HG03159 (cell line): ENCODE measurements at regions not wholly inside any gene's neighbourhood (a gene's known extent, or its start where the extent isn't known, plus 50 kb on each side); places are given as distances from the start of the nearest gene placed in this dataset.

Experiments
- ATAC-seq: cut with Tn5 transposase; IDR thresholded peaks from one replicate; pipeline ENCODE4 v1.9.1; 2021; ENCODE audit warnings: mild to moderate bottlenecking, moderate library complexity; ENCODE audit not compliant: unreplicated experiment

DNA sequence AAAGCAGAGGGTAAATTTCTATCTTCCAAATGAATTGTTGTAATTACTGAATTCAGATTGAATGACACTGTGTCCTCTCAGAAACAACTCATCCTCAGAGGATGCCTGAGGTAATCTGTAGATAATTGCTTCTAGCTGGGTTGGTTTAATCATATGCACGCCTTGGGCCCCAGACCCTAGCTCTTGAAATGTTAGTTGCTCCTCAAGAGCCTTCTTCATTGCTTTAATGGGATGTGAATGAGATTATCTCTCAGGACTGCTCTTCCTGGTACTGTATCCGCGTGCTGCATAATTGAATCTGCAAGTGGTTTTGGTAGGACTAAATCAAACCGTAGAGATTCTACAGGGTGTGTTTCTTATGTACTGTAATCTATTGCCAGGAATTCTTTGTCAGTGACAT is 569.3 kb upstream of the NEGR1 start:
- no peak for ATAC-seq

- ATAC-seq, result no peak
Observed at GRCh38 chr1:72848997-72849396, 566.7 kb upstream of the NEGR1 start.

DNA sequence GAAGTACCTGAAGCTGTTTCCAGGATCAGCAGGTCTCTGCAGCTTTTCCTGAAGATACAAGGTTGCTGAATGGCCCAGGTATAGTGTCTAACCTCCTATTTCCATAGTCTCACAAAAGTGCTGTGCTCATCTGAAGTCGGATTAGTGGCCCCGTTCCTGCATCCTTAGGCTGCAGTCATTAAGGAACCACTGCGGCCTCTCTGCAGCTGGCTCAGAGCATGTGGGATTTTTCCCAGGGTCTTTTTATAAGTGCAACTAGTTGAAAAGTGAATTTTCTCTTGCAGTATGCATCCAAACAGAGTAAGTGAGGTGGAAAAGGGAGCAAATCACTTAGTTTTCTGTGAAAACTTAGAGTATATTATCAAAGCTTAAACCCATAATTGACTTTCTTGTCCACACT is 565.3 kb upstream of the NEGR1 start:
- ATAC-seq, result no peak

GRCh38 chr1:72846476-72847278 is 564.3 kb upstream of the NEGR1 start:
- ATAC-seq, result no peak

- no peak for ATAC-seq
Observed at GRCh38 chr1:72845981-72846380, 563.6 kb upstream of the NEGR1 start.

DNA sequence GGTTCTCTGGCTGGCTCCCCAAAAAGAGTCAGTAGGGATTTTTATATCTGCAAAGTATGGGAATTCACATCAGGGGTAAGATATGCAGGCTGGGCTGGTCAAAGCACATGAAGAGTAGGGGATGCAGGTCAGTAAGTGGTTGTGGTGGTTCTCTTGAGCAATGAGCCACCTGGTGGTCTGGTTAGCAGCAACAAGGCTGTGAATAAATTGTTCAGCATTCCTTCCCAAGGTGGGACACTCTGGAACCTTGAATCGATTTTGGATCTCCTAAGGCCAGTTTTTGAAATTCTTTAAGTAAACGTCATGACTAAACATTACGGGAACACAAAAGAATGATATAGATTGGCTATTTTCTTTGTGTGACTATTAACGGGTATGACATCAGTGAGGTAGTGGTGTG is 563.0 kb upstream of the NEGR1 start:
- ATAC-seq, result no peak

- ATAC-seq, result no peak
Observed at GRCh38 chr1:72837781-72838180, 555.4 kb upstream of the NEGR1 start.

- no peak for ATAC-seq
Observed at GRCh38 chr1:72830606-72831390, 548.5 kb upstream of the NEGR1 start.

GRCh38 chr1:72827278-72827677 is 544.9 kb upstream of the NEGR1 start:
- no peak for ATAC-seq

GRCh38 chr1:72804541-72804940 is 522.2 kb upstream of the NEGR1 start:
- no peak for ATAC-seq

GRCh38 chr1:72781038-72781437 is 498.7 kb upstream of the NEGR1 start:
- ATAC-seq, result no peak

DNA sequence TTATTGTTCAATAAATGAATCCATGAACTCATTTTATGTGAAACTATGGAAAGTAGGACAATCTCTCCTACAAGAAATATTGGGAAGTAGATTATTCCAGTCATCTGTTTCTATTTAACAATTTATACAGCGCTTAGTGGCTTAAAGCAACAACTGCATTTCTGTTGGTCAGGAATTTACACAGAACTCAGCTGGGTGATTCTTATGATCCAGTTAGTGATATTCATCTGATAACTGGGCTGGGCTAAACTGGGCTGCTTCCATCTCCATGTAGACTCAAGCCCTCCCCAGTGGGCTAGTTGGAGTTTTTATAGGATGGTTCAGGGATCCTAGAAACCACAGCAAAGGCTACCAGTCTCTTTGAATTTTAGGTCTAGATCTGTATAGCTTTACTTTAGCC is 497.9 kb upstream of the NEGR1 start:
- no peak for ATAC-seq

GRCh38 chr1:72777918-72778317 is 495.6 kb upstream of the NEGR1 start:
- no peak for ATAC-seq

- no peak for ATAC-seq
Observed at GRCh38 chr1:72763481-72763880, 481.1 kb upstream of the NEGR1 start.

DNA sequence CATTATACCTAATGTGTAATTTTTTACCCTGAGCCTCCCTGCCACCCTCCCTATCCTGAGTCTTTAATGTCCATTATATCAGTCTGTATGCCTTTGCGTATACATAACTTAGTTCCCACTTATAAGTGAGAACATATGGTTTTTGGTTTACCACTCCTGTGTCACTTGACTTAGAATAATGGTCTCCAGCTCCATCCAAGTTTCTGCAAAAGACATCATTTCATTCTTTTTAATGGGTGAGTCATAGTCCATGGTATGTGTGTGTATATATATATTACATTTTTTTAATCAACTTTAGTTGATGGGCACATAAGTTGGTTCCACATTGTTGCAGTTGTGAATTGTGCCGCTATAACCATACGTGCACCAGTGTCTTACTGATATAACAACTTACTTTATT is 477.1 kb upstream of the NEGR1 start:
- no peak for ATAC-seq

GRCh38 chr1:72757843-72758242 is 475.5 kb upstream of the NEGR1 start:
- no peak for ATAC-seq

GRCh38 chr1:72745413-72745812 is 463.1 kb upstream of the NEGR1 start:
- ATAC-seq, result no peak

GRCh38 chr1:72734415-72734814 is 452.1 kb upstream of the NEGR1 start:
- ATAC-seq, result no peak

DNA sequence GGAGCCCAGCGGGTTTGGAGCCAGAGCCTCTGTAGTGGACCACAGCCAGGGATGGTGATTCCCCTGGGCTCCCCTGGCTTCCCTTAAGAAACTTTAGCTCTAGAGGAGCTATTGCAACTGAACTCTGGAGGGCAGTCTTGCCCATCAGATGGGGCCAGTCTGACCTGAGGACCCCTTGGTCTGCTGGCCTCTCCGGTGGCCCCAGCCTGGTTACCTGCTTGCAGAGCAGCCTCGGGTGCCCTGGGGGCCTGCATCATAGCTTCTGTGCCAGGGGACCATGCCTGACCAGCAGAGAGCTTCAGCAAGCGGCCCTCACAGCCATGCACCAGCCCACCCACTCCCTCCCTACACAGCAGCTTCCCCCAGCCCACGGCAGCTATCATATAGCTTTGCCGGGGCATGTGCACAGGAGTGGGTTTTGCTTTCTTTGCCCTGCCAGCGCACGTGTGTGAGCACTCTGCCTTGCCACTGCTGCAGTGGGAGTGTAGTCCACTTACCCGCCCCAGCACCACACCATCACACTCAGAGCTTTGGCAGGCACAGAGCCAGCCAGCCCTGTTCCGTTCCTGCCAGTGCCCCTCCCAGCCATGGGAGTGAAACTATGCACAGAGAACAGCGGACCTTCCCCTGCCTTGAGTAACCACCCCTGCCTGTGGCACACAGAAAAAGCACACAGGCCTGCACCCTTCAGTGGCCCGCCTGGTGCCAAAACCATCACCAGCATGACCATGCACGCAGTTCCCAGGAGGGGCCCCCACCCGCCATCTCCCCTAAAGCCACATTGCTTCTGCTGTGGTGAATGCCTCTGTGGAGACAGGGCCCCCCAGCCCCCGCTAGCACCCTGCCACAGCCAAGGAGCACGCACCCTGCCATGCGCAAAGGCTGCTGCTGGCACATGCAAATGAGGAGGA is 442.9 kb upstream of the NEGR1 start:
- no peak for ATAC-seq

- ATAC-seq, result no peak
Observed at GRCh38 chr1:72705921-72706320, 423.6 kb upstream of the NEGR1 start.

DNA sequence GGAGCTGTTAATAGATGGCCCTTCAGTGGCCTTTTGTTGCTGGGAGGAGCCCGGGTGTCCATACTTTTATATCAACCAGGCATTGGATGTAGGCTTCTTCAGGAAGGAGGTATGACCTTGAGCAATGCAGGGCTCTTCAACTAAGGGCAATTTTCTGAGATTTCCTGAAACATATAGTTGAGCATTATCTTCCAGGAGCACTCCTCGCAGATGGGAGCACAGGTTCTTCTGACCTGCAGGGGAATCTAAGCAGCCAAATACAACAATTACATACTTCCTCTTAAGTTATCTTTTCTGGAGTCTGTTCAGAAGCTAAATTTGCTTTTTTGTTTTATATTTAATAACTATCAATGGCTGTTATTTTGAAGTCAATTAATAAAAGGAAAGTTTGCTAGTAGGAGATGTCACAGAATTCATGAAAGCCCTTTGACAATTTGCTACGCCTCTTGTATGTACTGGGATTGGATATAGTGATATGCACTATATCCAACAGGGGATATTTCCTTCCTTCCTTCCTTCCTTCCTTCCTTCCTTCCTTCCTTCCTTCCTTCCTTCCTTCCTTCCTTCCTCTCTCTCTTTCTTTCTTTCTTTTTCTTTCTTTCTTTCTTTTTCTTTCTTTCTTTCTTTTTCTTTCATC is 422.6 kb upstream of the NEGR1 start:
- ATAC-seq, result no peak
